ENCODE measurements at regions not wholly inside any gene's neighbourhood (a gene's known extent, or its start where the extent isn't known, plus 50 kb on each side); places are given as distances from the start of the nearest gene placed in this dataset.
"Not testable (repeated sequence)": the region's sequence is repeated elsewhere in the genome, so short reads cannot be mapped to it uniquely, and the experiment has no call there.

DNA sequence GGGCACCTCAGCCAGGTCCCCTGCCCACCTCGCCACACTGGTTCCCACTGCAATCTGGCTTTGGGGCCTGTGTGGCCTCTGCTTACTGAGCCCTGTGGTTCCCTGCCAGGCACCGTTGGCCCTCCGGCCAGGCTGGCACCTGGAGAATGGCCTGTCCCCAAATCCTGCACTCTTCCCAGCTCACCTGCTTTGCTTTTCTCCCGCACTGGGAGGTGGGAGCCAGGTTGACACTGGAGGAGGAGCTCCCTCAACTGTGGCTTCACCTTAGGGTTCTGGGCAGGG lies 97.0 kb downstream of the SCGB2B2 start:
- peaks cover 5% of the 10 kb centered on the region for H3K4me1 Mint-ChIP-seq
- H3K9me3 Mint-ChIP-seq = peaks cover 12% of the 10 kb centered on the region
- no peak overlapping the region for H3K27ac Mint-ChIP-seq
- no peak for DNase-seq (ENCODE audit: low spot score in 2 of 2)
- H3K36me3 Mint-ChIP-seq = no peaks in the 10 kb centered on the region
- no peak for ATAC-seq
- no peak overlapping the region for H3K4me3 Mint-ChIP-seq

DNA sequence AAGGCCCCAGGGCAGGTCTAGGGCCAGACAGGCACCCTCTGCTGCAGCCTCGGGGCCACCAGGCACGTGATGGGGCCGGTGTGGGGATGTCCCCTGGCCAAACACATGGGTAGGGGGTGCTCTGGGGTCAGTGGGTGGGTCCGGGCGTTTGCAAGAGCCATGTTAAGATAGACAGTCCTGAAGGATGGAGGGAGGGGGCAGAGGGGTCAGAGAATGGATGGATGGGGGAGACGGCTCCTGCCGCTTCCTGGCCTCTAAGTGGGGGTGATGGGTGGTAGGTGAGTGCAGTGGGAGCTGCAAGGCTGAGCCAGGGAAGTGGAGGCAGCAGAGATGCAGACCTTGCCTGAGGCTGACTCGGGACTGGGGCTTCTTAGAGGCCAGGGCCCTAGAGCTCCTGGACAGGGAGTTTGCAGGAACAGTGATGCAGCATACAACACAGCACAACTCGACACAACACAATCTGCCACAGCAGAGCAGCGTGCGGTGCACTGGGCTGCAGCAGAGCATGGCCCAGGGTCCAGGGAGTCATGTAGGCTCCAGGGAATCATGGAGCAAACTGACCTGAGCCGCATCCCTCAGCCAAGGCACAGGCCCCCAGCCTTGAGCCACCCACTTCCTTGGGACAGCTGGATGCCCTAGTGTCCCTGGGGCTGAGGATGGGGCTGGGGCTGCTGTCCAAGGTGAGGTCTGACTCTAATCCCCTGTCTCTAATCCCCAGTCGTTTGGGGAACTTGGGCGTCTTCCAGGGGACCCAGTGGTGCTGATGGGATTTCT lies 97.5 kb downstream of the SCGB2B2 start:
- peak; percentile 44 for ATAC-seq
- peaks cover 9% of the 10 kb centered on the region for H3K9me3 Mint-ChIP-seq
- H3K4me1 Mint-ChIP-seq = peaks cover 5% of the 10 kb centered on the region
- DNase-seq (ENCODE audit: low spot score in 2 of 2) = no peak
- H3K27ac Mint-ChIP-seq = no peak overlapping the region
- H3K4me3 Mint-ChIP-seq = no peak overlapping the region
- H3K36me3 Mint-ChIP-seq = no peaks in the 10 kb centered on the region

- Mint-ChIP-seq H3K4me1 (peaks cover 5% of the 10 kb centered on the region), H3K36me3 (no peaks in the 10 kb centered on the region), H3K27ac (no peak overlapping the region), H3K9me3 (peaks cover 12% of the 10 kb centered on the region), H3K4me3 (no peak overlapping the region)
- ATAC-seq (no peak), DNase-seq (ENCODE audit: low spot score in 2 of 2) (peak in 1 of 2 donors; percentile 28)
Observed at GRCh38 chr19:34578751-34579150, 97.2 kb downstream of the WTIP start.

DNA sequence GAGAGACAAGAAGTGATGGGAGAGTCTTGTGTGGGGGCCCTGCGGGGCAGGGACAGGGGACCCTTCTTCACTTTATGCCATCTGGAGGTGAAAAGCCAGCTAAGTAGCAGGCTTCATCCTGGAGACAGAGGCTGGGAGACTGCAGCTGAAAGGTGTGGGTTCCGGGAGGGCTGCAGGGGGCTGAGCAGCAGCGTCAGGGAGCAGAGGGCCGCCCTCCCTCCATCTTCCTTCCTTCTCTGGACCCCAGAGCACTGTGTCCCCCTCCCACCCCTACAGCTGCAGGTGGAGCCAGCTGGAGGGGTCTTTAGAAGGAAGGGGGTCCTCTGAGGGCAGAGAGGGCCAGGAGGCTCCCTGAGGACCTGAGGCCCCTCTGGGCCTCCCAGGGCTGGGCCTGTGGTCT lies 96.6 kb downstream of the WTIP start:
- H3K9me3 Mint-ChIP-seq = peaks cover 12% of the 10 kb centered on the region
- peaks cover 5% of the 10 kb centered on the region for H3K4me1 Mint-ChIP-seq
- DNase-seq (ENCODE audit: low spot score in 2 of 2) (no peak), ATAC-seq (no peak)
- no peak overlapping the region for H3K27ac Mint-ChIP-seq
- H3K4me3 Mint-ChIP-seq = no peak overlapping the region
- H3K36me3 Mint-ChIP-seq = no peaks in the 10 kb centered on the region

GRCh38 chr19:34577531-34578101 lies 96.1 kb downstream of the WTIP start:
- Mint-ChIP-seq H3K4me3 (no peak overlapping the region), H3K27ac (no peak overlapping the region), H3K36me3 (no peaks in the 10 kb centered on the region), H3K4me1 (peaks cover 5% of the 10 kb centered on the region), H3K9me3 (peaks cover 9% of the 10 kb centered on the region)
- no peak for ATAC-seq
- peak in 1 of 2 donors; percentile 37 for DNase-seq (ENCODE audit: low spot score in 2 of 2)

DNA sequence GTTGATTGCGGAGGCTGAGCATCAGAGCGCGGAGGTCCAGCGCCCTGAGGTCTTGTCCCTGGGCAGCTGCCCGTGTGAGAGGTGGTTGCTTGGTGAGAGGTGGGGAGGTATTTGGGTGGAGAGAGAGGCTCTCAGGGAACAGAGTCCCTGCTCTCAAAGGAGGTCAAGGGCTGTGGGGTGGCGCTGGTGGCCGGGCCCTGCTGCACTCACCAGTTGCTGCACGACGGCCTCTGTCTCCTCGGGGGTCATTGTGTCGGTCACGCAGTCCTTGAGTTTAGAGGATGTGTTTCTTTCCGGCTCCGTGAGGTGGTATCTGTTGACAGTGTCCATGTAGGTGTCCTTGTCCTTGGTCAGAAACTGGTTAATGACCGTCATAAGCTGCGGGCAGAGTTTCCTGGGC lies 95.5 kb downstream of the WTIP start:
- no peaks in the 10 kb centered on the region for H3K36me3 Mint-ChIP-seq
- H3K9me3 Mint-ChIP-seq = peaks cover 7% of the 10 kb centered on the region
- no peak overlapping the region for H3K27ac Mint-ChIP-seq
- H3K4me3 Mint-ChIP-seq = no peak overlapping the region
- DNase-seq (ENCODE audit: low spot score in 2 of 2) (peak in 1 of 2 donors; percentile 25), ATAC-seq (no peak)
- peaks cover 5% of the 10 kb centered on the region for H3K4me1 Mint-ChIP-seq

GRCh38 chr19:34576292-34576691 lies 94.7 kb downstream of the WTIP start:
- peaks cover 7% of the 10 kb centered on the region for H3K9me3 Mint-ChIP-seq
- H3K4me1 Mint-ChIP-seq = peaks cover 5% of the 10 kb centered on the region

GRCh38 chr19:34575206-34575605 lies 93.6 kb downstream of the WTIP start:
- peaks cover 8% of the 10 kb centered on the region for H3K9me3 Mint-ChIP-seq
- H3K27ac Mint-ChIP-seq = no peak overlapping the region
- no peak overlapping the region for H3K4me3 Mint-ChIP-seq
- H3K4me1 Mint-ChIP-seq = peaks cover 5% of the 10 kb centered on the region
- ATAC-seq (no peak), DNase-seq (ENCODE audit: low spot score in 2 of 2) (no peak)
- no peaks in the 10 kb centered on the region for H3K36me3 Mint-ChIP-seq

More at GRCh38 chr19:34576292-34576691, 94.7 kb downstream of the WTIP start:
- ATAC-seq (no peak), DNase-seq (ENCODE audit: low spot score in 2 of 2) (no peak)
- H3K4me3 Mint-ChIP-seq = no peak overlapping the region
- no peaks in the 10 kb centered on the region for H3K36me3 Mint-ChIP-seq
- no peak overlapping the region for H3K27ac Mint-ChIP-seq

- Mint-ChIP-seq H3K4me1 (peaks cover 5% of the 10 kb centered on the region), H3K9me3 (peaks cover 8% of the 10 kb centered on the region), H3K36me3 (no peaks in the 10 kb centered on the region), H3K27ac (no peak overlapping the region), H3K4me3 (no peak overlapping the region)
- DNase-seq (ENCODE audit: low spot score in 2 of 2) (no peak), ATAC-seq (no peak)
Observed at GRCh38 chr19:34574704-34575103, 93.1 kb downstream of the WTIP start.

GRCh38 chr19:34573226-34573864 lies 91.8 kb downstream of the WTIP start:
- Mint-ChIP-seq H3K4me3 (no peak overlapping the region), H3K27ac (no peak overlapping the region), H3K36me3 (no peaks in the 10 kb centered on the region), H3K4me1 (peaks cover 5% of the 10 kb centered on the region), H3K9me3 (peaks cover 14% of the 10 kb centered on the region)
- DNase-seq (ENCODE audit: low spot score in 2 of 2) = no peak
- no peak for ATAC-seq

DNA sequence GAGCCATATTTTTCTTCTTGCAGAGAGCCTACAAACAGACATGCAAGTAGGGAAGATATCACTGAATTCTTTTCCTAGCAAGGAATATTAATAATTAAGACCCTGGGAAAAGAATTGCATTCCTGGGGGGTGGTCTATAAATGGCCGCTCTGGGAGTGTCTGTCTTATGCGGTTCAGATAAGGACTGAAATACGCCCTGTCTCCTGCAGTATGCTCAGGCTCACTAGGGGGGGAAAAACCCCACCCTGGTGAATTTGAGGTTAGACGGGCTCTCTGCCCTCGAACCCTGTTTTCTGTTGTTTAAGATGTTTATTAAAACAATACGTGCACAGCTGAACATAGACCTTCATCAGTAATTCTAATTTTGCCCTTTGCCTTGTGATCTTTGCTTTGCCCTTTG lies 88.6 kb downstream of the WTIP start:
- not testable (repeated sequence) for ATAC-seq; H3K4me1 Mint-ChIP-seq; H3K4me3 Mint-ChIP-seq; H3K36me3 Mint-ChIP-seq; DNase-seq (ENCODE audit: low spot score in 2 of 2); H3K27ac Mint-ChIP-seq
- peaks cover 16% of the 10 kb centered on the region for H3K9me3 Mint-ChIP-seq

DNA sequence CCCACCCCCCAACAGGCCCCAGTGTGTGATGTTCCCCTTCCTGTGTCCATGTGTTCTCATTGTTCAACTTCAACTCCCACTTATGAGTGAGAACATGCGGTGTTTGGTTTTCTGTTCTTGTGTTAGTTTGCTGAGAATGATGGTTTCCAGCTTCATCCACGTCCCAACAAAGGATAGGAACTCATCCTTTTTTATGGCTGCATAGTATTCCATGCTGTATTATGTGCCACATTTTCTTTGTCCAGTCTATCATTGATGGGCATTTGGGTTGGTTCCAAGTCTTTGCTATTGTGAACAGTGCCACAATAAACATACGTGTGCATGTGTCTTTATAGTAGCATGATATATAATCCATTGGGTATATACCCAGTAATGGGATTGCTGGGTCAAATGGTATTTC lies 80.8 kb downstream of the WTIP start:
- not testable (repeated sequence) for ATAC-seq; DNase-seq (ENCODE audit: low spot score in 2 of 2); H3K36me3 Mint-ChIP-seq; H3K27ac Mint-ChIP-seq; H3K4me3 Mint-ChIP-seq; H3K4me1 Mint-ChIP-seq
- H3K9me3 Mint-ChIP-seq = peaks cover 10% of the 10 kb centered on the region

Data from stimulated activated effector memory CD8-positive, alpha-beta T cell treated with anti-CD3 and anti-CD28 coated beads, Interleukin-12 subunit alpha, Interleukin-12 subunit beta, amount 100 ng/mL, for 72 hours (primary cell).